CD4-positive, alpha-beta T cell (primary cell): ENCODE measurements at regions not wholly inside any gene's neighbourhood (a gene's known extent, or its start where the extent isn't known, plus 50 kb on each side); places are given as distances from the start of the nearest gene placed in this dataset.
"Not testable (repeated sequence)": the region's sequence is repeated elsewhere in the genome, so short reads cannot be mapped to it uniquely, and the experiment has no call there.

Experiments used
- ATAC-seq: fragments of 200-7000 bp; cut with Tn5 transposase; one replicate; pipeline ENCODE4 v1.10.0; 2022; ENCODE audit warnings: mild to moderate bottlenecking; ENCODE audit not compliant: poor library complexity
- CTCF ChIA-PET: fragments of 350-600 bp; sonication (Branson Sonifier 250); formaldehyde crosslinking; loops from one replicate; lab custom pipeline; 2021; ENCODE audit warnings: antibody characterized with exemption, inconsistent platforms; lab: Charles Lee
- POLR2A ChIA-PET: fragments of 350-600 bp; sonication (Branson Sonifier 250); formaldehyde crosslinking; loops from one replicate; lab custom pipeline; 2021; ENCODE audit warnings: antibody characterized with exemption, inconsistent platforms; lab: Charles Lee
- DNase-seq, 14 experiments: peaks; one replicate each; pipeline ENCODE4 v3.0.0-alpha.2; 2013 to 2020; ENCODE audit warnings: mixed read lengths in 2 of 14
- H3K27ac ChIP-seq, 2 donors: one replicate each; pipeline versions ENCODE4 v1.5.1 to v1.7.0; 2013; ENCODE audit warnings: low read length in 2 of 2, low read depth in 1 of 2, mild to moderate bottlenecking in 1 of 2
- H3K27me3 ChIP-seq, 2 experiments: 1 replicate in 1 of 2; 2 replicates in 1 of 2; pipeline versions ENCODE4 v1.6.1 to v1.7.0; 2013; ENCODE audit warnings: low read length in 2 of 2, control low read depth in 1 of 2, mild to moderate bottlenecking in 1 of 2, moderate library complexity in 1 of 2; ENCODE audit not compliant: insufficient read depth in 2 of 2, control insufficient read depth in 1 of 2
- H3K36me3 ChIP-seq: one replicate; pipeline ENCODE4 v1.6.1; 2013; ENCODE audit warnings: low read length, control low read depth; ENCODE audit not compliant: insufficient read depth
- H3K4me1 ChIP-seq: one replicate; pipeline ENCODE4 v1.6.1; 2013; ENCODE audit warnings: low read length, control low read depth; ENCODE audit not compliant: insufficient read depth
- H3K4me3 ChIP-seq: one replicate; pipeline ENCODE4 v1.5.1; 2013; ENCODE audit warnings: mild to moderate bottlenecking, low read length, moderate library complexity
- H3K9me3 ChIP-seq, 2 experiments: 1 replicate in 1 of 2; 2 replicates in 1 of 2; pipeline versions ENCODE4 v1.6.1 to v1.7.0; 2013; ENCODE audit warnings: low read length in 2 of 2, mild to moderate bottlenecking in 2 of 2, control low read depth in 1 of 2, moderate library complexity in 1 of 2; ENCODE audit not compliant: control insufficient read depth in 1 of 2, insufficient read depth in 1 of 2
- H3K27ac Mint-ChIP-seq: one replicate; pipeline ENCODE4 v1.8.0; 2020; ENCODE audit warnings: mixed read lengths
- H3K27me3 Mint-ChIP-seq: one replicate; pipeline ENCODE4 v1.8.0; 2021; ENCODE audit warnings: mixed read lengths
- H3K36me3 Mint-ChIP-seq: one replicate; pipeline ENCODE4 v1.8.0; 2021; ENCODE audit warnings: low read depth, mixed read lengths
- H3K4me1 Mint-ChIP-seq: one replicate; pipeline ENCODE4 v1.8.0; 2021; ENCODE audit warnings: low read depth, mixed read lengths
- H3K4me3 Mint-ChIP-seq: one replicate; pipeline ENCODE4 v1.8.0; 2020; ENCODE audit warnings: mild to moderate bottlenecking, mixed read lengths
- H3K9me3 Mint-ChIP-seq: one replicate; pipeline ENCODE4 v1.8.0; 2020; ENCODE audit warnings: mixed read lengths
- CTCF ChIP-seq: fragments of 200-600 bp; IDR thresholded peaks from one replicate; pipeline ENCODE4 v1.8.0; 2022; ENCODE audit warnings: antibody characterized with exemption, mild to moderate bottlenecking
- intact Hi-C, 2 experiments: fragments of 100-400 bp; cut with DNase I in 1 of 2; cut with micrococcal nuclease in 1 of 2; formaldehyde crosslinking; loops; one replicate each; pipeline versions ENCODE4 v1.15.1 to v1.9.0; 2023 to 2025; cut with DNase I, micrococcal nuclease

- ChIA-PET CTCF (no interaction called here), POLR2A (no interaction called here)
- H3K9me3 ChIP-seq: no peaks in the 10 kb centered on the region
- no peaks in the 10 kb centered on the region for H3K4me1 ChIP-seq
- peaks cover 0 to 6% of the 10 kb centered on the region in 2 experiments for H3K27me3 ChIP-seq
- no peak for ATAC-seq
- no peaks in the 10 kb centered on the region for H3K4me1 Mint-ChIP-seq
- DNase-seq: no peak
- peaks cover 46% of the 10 kb centered on the region for H3K27me3 Mint-ChIP-seq
- H3K36me3 ChIP-seq: no peaks in the 10 kb centered on the region
- H3K27ac Mint-ChIP-seq: no peak overlapping the region
- H3K4me3 ChIP-seq: no peak overlapping the region
- H3K27ac ChIP-seq: no peak overlapping the region
- TF ChIP-seq CTCF: no peak
- intact Hi-C loops: no loop called here
- no peaks in the 10 kb centered on the region for H3K36me3 Mint-ChIP-seq
- no peak overlapping the region for H3K4me3 Mint-ChIP-seq
- H3K9me3 Mint-ChIP-seq: no peaks in the 10 kb centered on the region
These were observed 62.8 kb upstream of the STC2 start for GRCh38 chr5:173391031-173391430.

- DNase-seq, H3K4me1 ChIP-seq, intact Hi-C loops, POLR2A ChIA-PET, H3K4me1 Mint-ChIP-seq, H3K9me3 ChIP-seq, H3K4me3 ChIP-seq, CTCF ChIA-PET, ATAC-seq, H3K27ac ChIP-seq, H3K27me3 ChIP-seq, H3K9me3 Mint-ChIP-seq, H3K36me3 Mint-ChIP-seq, H3K4me3 Mint-ChIP-seq, H3K36me3 ChIP-seq, H3K27ac Mint-ChIP-seq: not testable (repeated sequence)
- peaks cover 33% of the 10 kb centered on the region for H3K27me3 Mint-ChIP-seq
These were observed 59.1 kb upstream of the STC2 start for GRCh38 chr5:173387293-173387692.

GRCh38 chr5:173385832-173386360, 57.7 kb upstream of the STC2 start:
- Mint-ChIP-seq H3K9me3 (no peaks in the 10 kb centered on the region), H3K4me1 (no peaks in the 10 kb centered on the region), H3K27ac (no peak overlapping the region), H3K27me3 (peaks cover 28% of the 10 kb centered on the region), H3K4me3 (no peak overlapping the region), H3K36me3 (no peaks in the 10 kb centered on the region)
- Histone ChIP-seq H3K27me3 (peaks cover 0 to 6% of the 10 kb centered on the region in 2 experiments), H3K9me3 (no peaks in the 10 kb centered on the region), H3K4me1 (no peaks in the 10 kb centered on the region), H3K27ac (no peak overlapping the region), H3K4me3 (no peak overlapping the region), H3K36me3 (no peaks in the 10 kb centered on the region)
- no peak for TF ChIP-seq CTCF
- intact Hi-C loops: no loop called here
- ATAC-seq (no peak), DNase-seq (no peak)
- CTCF ChIA-PET: no interaction called here
- POLR2A ChIA-PET: no interaction called here

- DNase-seq (no peak), ATAC-seq (no peak)
- Histone ChIP-seq H3K4me3 (no peak overlapping the region), H3K27me3 (no peaks in the 10 kb centered on the region), H3K36me3 (no peaks in the 10 kb centered on the region), H3K27ac (no peak overlapping the region), H3K9me3 (no peaks in the 10 kb centered on the region), H3K4me1 (no peaks in the 10 kb centered on the region)
- CTCF ChIA-PET: no interaction called here
- Mint-ChIP-seq H3K27ac (no peak overlapping the region), H3K27me3 (peaks cover 26% of the 10 kb centered on the region), H3K9me3 (no peaks in the 10 kb centered on the region), H3K4me1 (no peaks in the 10 kb centered on the region), H3K4me3 (no peak overlapping the region), H3K36me3 (no peaks in the 10 kb centered on the region)
- intact Hi-C loops: no loop called here
- TF ChIP-seq CTCF: no peak
- POLR2A ChIA-PET: no interaction called here
These were observed 55.5 kb upstream of the STC2 start for GRCh38 chr5:173383711-173384110.
